Epithelial cell of prostate (primary cell): ENCODE measurements at regions not wholly inside any gene's neighbourhood (a gene's known extent, or its start where the extent isn't known, plus 50 kb on each side); places are given as distances from the start of the nearest gene placed in this dataset.
"Not testable (repeated sequence)": the region's sequence is repeated elsewhere in the genome, so short reads cannot be mapped to it uniquely, and the experiment has no call there.

Experiments used
- DNase-seq: peaks from one replicate; pipeline ENCODE4 v3.0.0-alpha.2; 2011; ENCODE audit warnings: low read depth, low spot score
- H3K27ac ChIP-seq: fragments of 450-650 bp; 2 replicates; pipeline ENCODE4 v1.5.1; 2017; ENCODE audit warnings: mild to moderate bottlenecking

- DNase-seq: no peak
- H3K27ac ChIP-seq: no peak overlapping the region
These were observed 1534.6 kb upstream of the AGA start for GRCh38 chr4:178976861-178977260.

- no peak for DNase-seq
- H3K27ac ChIP-seq: no peak overlapping the region
These were observed 1551.1 kb upstream of the AGA start for GRCh38 chr4:178993306-178993705.

GRCh38 chr4:179001918-179002317 is 1559.7 kb upstream of the AGA start:
- H3K27ac ChIP-seq: no peak overlapping the region
- no peak for DNase-seq

- no peak for DNase-seq
- no peak overlapping the region for H3K27ac ChIP-seq
These were observed 1565.5 kb upstream of the AGA start for GRCh38 chr4:179007755-179008154.

GRCh38 chr4:179017581-179017980 is 1575.3 kb upstream of the AGA start:
- H3K27ac ChIP-seq: no peak overlapping the region
- DNase-seq: no peak

GRCh38 chr4:179027569-179027968 is 1585.3 kb upstream of the AGA start:
- H3K27ac ChIP-seq: no peak overlapping the region
- no peak for DNase-seq

- no peak overlapping the region for H3K27ac ChIP-seq
- no peak for DNase-seq
These were observed 1586.1 kb upstream of the AGA start for GRCh38 chr4:179028321-179028720.

- no peak overlapping the region for H3K27ac ChIP-seq
- no peak for DNase-seq
These were observed 1587.4 kb upstream of the AGA start for GRCh38 chr4:179029683-179030082.

- no peak for DNase-seq
- no peak overlapping the region for H3K27ac ChIP-seq
These were observed 1598.0 kb upstream of the AGA start for GRCh38 chr4:179040259-179040658.

GRCh38 chr4:179048839-179049453 is 1606.7 kb upstream of the AGA start:
- DNase-seq: no peak
- H3K27ac ChIP-seq: no peak overlapping the region

- DNase-seq: no peak
These were observed 1609.0 kb upstream of the AGA start for GRCh38 chr4:179051206-179051605.

GRCh38 chr4:179059396-179059795 is 1617.2 kb upstream of the AGA start:
- DNase-seq: no peak
- no peak overlapping the region for H3K27ac ChIP-seq

More at GRCh38 chr4:179051206-179051605, 1609.0 kb upstream of the AGA start:
- H3K27ac ChIP-seq: no peak overlapping the region

- H3K27ac ChIP-seq, DNase-seq: not testable (repeated sequence)
These were observed 1624.0 kb upstream of the AGA start for GRCh38 chr4:179066254-179066653.

- no peak overlapping the region for H3K27ac ChIP-seq
- DNase-seq: no peak
These were observed 1628.9 kb upstream of the AGA start for GRCh38 chr4:179071131-179071530.

GRCh38 chr4:179076865-179077264 is 1634.6 kb upstream of the AGA start:
- H3K27ac ChIP-seq: no peak overlapping the region
- DNase-seq: no peak

- DNase-seq: no peak
- no peak overlapping the region for H3K27ac ChIP-seq
These were observed 1653.5 kb upstream of the AGA start for GRCh38 chr4:179095585-179096221.

GRCh38 chr4:179097741-179098140 is 1655.5 kb upstream of the AGA start:
- no peak for DNase-seq

GRCh38 chr4:179110356-179110755 is 1668.1 kb upstream of the AGA start:
- no peak overlapping the region for H3K27ac ChIP-seq
- peak; percentile 5 for DNase-seq

More at GRCh38 chr4:179097741-179098140, 1655.5 kb upstream of the AGA start:
- H3K27ac ChIP-seq: no peak overlapping the region

- no peak for DNase-seq
- H3K27ac ChIP-seq: no peak overlapping the region
These were observed 1668.6 kb upstream of the AGA start for GRCh38 chr4:179110816-179111215.

GRCh38 chr4:179112441-179113170 is 1670.4 kb upstream of the AGA start:
- no peak overlapping the region for H3K27ac ChIP-seq
- DNase-seq: no peak

- DNase-seq: no peak
- H3K27ac ChIP-seq: no peak overlapping the region
These were observed 1672.4 kb upstream of the AGA start for GRCh38 chr4:179114615-179115014.
